Left lobe of liver (tissue), 2 donors: ENCODE measurements at regions not wholly inside any gene's neighbourhood (a gene's known extent, or its start where the extent isn't known, plus 50 kb on each side); places are given as distances from the start of the nearest gene placed in this dataset.
"Not testable (repeated sequence)": the region's sequence is repeated elsewhere in the genome, so short reads cannot be mapped to it uniquely, and the experiment has no call there.

Experiments used
- ATAC-seq: fragments of 200-7000 bp; cut with Tn5 transposase; one replicate; pipeline ENCODE4 v1.9.1; 2020; ENCODE audit warnings: mild to moderate bottlenecking, moderate library complexity
- DNase-seq: peaks from one replicate; pipeline ENCODE4 v3.0.0-alpha.2; 2020; ENCODE audit warnings: low spot score
- donor health status: DM: no; HTN: no; CAD: no; lungs with moderate emphysema.
- donor health status: DM: no; HTN: yes; CAD: no.

DNA sequence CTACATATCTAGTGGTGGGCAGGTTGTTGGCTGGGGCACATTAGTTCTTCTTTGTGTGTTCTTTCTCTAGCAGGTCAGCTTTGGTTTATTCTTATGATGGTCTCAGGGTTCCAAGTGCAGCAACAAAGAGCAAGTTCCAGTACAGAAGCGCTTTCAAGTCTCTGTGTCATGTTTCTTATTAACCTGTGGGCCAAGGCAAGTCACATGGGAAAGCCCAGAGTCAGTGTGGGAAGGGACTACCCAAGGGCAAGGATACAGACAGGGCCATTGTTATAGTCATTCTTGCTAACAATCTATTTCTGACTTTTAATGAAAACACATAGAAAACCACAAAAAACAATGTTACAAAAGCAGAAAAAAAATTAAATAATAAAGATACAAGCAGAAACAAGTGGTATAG is 754.6 kb downstream of the TBC1D22A start:
- ATAC-seq (no peak), DNase-seq (no peak)

DNA sequence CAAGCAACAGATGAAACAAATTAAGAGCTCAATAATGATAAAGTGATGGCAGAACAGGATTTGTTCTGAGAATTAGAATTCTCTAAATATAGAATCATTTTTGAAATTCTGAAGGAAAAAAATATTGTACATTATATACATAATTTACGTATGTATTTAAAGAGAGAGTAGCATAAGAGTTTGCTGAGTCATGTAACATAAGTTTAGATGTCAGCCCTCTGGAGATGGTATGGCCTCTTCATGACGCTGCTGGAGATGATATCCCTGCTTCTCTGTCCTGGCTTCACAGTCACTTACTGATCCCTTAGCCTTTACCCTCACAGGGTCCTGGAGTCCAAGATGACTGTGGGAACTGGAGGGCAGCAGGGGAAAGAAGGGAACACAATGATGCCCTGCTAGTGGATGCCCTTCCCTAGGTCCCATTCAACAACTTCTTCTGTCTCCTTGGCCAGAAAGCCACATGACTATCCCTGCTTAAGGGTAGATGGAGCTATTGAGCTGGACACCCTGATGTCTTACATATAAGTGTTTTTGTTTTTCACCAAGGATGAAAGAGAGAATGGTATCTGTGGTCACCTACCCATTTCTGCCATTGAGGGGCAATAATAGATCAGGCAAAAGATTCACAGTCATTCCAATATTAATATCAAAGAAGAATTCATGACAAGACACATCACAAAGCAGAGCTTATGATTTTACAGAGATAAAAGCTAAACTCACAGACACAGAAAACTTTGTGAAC is 753.1 kb downstream of the TBC1D22A start:
- DNase-seq (no peak), ATAC-seq (no peak)

GRCh38 chr22:47512617-47513016 is 750.2 kb downstream of the TBC1D22A start:
- DNase-seq (no peak), ATAC-seq (no peak)

- DNase-seq: no peak
- no peak for ATAC-seq
These were observed 742.5 kb downstream of the TBC1D22A start for GRCh38 chr22:47504962-47505361.

GRCh38 chr22:47498969-47499495 is 736.6 kb downstream of the TBC1D22A start:
- ATAC-seq (no peak), DNase-seq (no peak)

DNA sequence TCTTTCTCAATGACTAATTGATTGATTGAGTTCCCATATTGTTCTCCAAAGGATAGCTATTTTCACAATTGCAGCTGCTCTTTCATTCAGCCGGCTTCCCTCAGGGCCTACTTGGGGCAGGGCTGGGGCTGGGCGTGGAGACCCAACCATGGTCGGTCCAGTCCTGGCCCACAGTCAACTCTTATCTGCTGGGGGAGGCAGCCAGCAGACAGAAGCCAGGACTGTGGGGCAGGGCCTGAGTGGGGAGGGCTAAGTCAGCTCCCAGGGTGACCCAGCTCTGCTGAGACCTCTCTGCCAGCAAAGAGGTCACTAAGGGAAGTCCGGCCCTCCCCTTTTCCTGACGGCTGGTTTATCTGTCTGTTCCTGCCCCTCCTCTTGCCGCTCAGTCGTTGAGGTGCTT is 735.2 kb downstream of the TBC1D22A start:
- DNase-seq: no peak
- ATAC-seq: no peak

DNA sequence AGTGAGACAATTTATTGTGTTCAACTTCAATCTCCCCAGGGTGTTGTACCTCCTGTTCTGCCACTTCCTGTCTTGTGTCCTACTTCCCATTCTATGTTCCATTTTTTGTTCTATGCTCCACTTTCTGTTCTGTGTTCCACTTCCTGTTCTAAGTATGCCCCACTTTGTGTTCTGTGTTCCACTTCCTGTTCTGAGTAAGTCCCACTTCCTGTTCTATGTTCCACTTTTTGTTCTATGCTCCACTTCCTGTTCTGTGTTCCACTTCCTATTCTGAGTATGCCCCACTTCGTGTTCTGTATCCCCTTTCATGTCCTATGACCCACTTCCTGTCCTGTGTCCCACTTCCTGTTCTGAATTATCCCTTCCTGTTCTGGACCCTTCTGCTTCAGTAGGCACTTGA is 732.7 kb downstream of the TBC1D22A start:
- no peak for DNase-seq
- no peak for ATAC-seq

GRCh38 chr22:47488131-47488530 is 725.7 kb downstream of the TBC1D22A start:
- not testable (repeated sequence) for ATAC-seq, DNase-seq

DNA sequence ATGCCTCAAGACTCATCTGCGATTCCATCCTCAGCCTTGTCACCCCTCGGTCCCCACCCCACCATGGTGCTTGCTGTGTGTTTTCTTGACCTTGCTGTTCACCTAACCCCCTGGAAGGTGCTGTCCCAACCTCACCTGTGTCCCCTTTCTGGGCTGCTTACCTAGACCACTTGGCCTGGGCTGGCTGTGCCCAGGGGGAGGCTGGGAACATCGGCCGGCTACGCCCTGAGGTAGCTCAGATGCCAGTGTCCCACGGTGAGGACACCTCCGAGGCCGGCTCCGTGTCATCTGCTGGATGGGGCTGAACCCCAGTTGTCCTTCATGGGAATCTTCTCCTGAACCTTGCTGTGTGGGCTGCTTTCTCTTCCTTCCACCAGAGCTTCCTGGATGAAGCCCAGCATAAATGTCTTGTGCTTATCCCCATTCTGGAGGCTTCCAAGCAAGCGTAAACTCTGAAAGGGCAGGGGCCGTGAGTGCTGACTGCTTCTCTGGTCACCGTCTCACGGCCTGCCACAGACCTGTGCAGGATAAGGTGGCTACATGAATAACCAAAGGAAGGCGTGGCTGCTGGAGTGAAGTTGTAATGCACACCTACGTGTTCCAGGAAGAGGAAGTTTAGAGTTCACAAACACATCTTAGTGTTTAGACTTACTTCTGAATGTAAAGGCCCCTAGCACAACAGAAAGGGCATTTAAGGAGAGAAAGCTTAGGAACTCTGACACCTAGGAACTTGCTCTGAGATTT is 724.3 kb downstream of the TBC1D22A start:
- no peak for ATAC-seq

GRCh38 chr22:47484960-47485569 is 722.6 kb downstream of the TBC1D22A start:
- no peak for ATAC-seq
- no peak for DNase-seq

More for the DNA sequence above, 724.3 kb downstream of the TBC1D22A start:
- DNase-seq: no peak

DNA sequence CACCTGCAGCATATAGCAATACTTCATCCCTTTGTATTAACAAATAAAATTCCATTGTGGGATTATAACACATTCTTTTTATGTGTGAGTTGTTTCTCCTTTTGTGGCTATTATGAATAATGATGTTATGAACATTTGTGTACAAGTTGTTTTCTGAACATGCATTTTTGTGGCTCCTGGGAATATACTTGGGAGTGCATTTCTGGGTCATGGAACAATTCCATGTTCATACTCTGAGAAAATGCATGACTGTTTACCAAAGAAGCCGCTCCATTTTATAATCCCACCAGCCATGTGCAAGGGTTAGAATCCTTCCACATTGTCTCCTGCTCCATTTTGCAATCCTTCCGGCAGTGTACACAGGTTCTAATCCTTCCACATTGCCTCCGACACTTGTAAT is 713.8 kb downstream of the TBC1D22A start:
- DNase-seq (no peak), ATAC-seq (no peak)

- DNase-seq (no peak), ATAC-seq (no peak)
These were observed 712.4 kb downstream of the TBC1D22A start for GRCh38 chr22:47474895-47475294.

DNA sequence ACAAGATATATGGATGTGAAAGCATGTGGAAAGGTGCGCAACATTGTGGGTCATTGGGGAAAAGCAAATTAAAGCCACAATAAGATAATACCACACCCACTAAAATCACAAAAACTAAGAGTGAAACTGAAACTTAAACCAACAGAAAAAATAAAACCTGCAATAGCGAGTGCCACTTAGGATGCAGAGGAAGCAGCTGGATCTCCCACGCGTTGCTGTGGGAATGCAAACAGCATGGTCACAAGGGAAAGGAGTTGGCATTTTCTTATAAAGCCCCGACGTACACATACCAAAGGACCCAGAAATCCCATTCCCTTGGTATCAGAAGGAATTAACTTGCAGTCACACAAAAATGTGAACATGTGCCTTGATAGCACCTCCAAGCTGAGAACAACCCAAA is 712.0 kb downstream of the TBC1D22A start:
- ATAC-seq (no peak), DNase-seq (no peak)

DNA sequence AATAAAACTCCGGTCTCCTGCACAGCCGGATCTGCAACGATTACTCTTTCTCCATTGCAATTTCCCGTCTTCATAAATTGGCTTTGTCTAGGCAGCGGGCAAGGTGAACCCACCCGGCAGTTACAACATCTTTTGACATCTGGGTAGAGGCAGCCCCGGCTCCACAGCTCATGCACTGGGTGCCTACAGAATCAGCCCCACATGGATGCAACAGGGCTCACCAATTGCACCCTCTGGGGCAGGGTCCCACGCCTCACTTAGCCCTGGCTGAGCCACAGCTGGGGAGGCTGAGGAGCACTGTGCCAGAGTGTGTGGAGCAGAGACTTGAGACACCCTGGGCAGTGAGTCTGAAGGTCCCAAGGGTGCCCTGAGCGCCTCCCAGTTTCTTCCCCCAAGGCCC is 710.2 kb downstream of the TBC1D22A start:
- no peak for DNase-seq
- no peak for ATAC-seq

- ATAC-seq (no peak), DNase-seq (no peak)
These were observed 709.0 kb downstream of the TBC1D22A start for GRCh38 chr22:47471406-47471805.

- DNase-seq (no peak), ATAC-seq (no peak)
These were observed 703.4 kb downstream of the TBC1D22A start for GRCh38 chr22:47465809-47466208.

DNA sequence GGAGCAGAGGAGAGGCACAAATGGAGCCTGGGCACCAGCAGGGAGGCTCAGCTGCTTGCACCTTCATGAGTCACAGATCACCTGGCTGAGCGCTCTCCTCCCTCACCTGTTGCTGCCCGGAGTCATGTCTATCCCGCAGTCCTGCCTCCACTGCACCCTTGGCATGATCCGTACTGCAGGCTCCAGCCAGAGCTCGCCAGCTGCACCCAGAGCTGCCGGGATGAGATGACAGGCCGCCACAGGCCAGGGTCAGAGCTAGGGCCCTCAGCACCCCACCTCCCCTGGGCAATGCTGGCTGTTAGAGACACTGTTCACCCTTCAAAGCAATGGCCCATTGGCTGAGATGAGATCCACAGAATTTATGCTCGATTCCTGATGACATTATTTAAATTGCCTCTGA is 702.8 kb downstream of the TBC1D22A start:
- no peak for DNase-seq
- no peak for ATAC-seq

DNA sequence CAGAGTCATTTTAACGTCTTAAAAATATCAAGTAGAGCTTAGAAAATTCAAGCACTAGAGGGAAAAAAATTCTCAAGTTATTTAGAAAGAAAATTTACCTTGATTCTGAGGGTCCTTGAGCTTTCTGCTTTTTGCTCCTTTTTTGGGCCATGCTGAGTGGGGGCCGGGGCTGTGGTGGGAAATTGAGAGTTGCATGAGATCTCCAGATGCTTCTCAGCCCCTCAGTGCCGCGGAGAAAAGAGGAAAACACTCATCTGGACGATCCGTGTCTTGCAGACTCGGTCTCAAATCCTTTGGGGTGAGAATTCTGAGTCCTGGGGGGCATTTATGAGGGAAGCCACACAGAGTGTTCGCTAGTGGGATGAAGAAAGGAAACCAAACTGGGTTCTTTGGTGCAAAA is 700.8 kb downstream of the TBC1D22A start:
- ATAC-seq (no peak), DNase-seq (no peak)

DNA sequence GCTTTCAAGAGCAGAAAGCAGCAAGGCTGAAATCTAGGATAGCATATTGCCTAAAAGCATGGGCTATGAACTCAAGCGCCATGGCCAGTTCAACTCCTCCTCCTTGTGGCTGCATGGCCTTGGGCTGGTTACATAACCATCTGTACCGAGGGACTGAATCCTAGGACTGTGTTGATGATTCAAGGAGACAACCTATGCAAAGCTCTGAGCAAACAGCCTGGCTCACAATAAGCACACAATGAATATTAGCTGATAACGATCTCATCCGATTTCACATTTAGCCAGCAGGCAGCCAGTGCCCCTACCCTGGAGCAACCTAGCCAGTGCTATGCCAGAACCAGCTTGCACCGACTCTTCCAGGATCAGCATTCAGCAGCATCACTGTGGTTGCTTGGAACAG is 698.4 kb downstream of the TBC1D22A start:
- ATAC-seq (no peak), DNase-seq (no peak)

DNA sequence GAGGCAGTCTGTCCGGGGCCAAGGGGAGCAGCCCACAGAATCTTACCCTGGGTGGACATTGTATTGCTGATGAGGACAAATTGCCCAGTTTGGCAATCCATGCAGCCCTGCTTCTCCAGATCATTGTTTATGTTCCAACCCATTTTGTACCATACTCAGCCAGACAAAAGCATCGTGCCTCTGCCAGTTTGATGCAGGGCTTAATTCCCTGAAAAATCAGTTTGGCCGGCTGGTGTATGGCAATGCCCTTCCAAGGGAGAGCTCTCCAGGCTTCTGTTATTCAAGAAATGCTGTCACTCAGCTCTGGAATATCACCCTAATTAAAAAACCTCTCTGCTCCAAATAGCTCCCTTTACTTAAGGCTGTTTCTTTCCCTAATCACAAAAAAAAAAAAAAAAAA is 697.7 kb downstream of the TBC1D22A start:
- no peak for ATAC-seq
- DNase-seq: no peak

DNA sequence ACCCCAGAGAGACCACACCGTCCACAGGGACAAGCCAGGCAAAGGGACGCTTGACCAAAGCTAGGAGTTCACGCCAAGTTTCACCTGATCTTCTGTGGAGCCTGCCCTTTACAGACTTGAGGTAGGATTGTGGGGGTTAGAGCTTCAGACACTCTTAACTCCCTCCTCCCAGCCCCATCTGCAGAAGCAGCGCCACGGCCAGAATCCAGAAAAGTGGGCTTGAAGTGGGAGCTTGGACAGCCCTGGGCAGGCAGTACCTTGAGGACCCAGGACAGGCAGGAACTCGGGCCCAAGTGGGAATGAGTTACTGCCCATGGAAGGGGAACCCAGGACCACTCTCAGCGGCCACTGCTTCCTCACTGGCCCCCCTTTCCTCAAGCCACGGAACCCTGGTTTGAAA is 695.9 kb downstream of the TBC1D22A start:
- ATAC-seq (no peak), DNase-seq (no peak)
